Activated T-helper 2 cell treated with anti-CD3 and anti-CD28 coated beads, Interferon-gamma antibody, Interleukin-2, Interleukin-4, amounts not matched to agents 10 μg/mL and 5 μg/mL and 100 μg/mL, durations not matched to agents 14 hours and 24 hours and 36 hours (primary cell): ENCODE measurements at regions not wholly inside any gene's neighbourhood (a gene's known extent, or its start where the extent isn't known, plus 50 kb on each side); places are given as distances from the start of the nearest gene placed in this dataset.

Experiments
- DNase-seq: peaks from one replicate; pipeline ENCODE4 v3.0.0; 2021; ENCODE audit warnings: low spot score
- H3K27ac Mint-ChIP-seq: one replicate; pipeline ENCODE4 v1.8.0; 2021; ENCODE audit warnings: mixed read lengths
- H3K27me3 Mint-ChIP-seq: one replicate; pipeline ENCODE4 v1.8.0; 2021; ENCODE audit warnings: low read depth, mixed read lengths
- H3K36me3 Mint-ChIP-seq: one replicate; pipeline ENCODE4 v1.8.0; 2021; ENCODE audit warnings: low read depth, mixed read lengths
- H3K4me1 Mint-ChIP-seq: one replicate; pipeline ENCODE4 v1.8.0; 2021; ENCODE audit warnings: low read depth, mixed read lengths
- H3K4me3 Mint-ChIP-seq: one replicate; pipeline ENCODE4 v1.8.0; 2021; ENCODE audit warnings: low read depth, mild to moderate bottlenecking, moderate library complexity, mixed read lengths
- H3K9me3 Mint-ChIP-seq: one replicate; pipeline ENCODE4 v1.8.0; 2021; ENCODE audit warnings: mixed read lengths
- intact Hi-C: fragments of 100-400 bp; cut with micrococcal nuclease; formaldehyde crosslinking; loops from one replicate; pipeline ENCODE4 v1.15.1; 2023

DNA sequence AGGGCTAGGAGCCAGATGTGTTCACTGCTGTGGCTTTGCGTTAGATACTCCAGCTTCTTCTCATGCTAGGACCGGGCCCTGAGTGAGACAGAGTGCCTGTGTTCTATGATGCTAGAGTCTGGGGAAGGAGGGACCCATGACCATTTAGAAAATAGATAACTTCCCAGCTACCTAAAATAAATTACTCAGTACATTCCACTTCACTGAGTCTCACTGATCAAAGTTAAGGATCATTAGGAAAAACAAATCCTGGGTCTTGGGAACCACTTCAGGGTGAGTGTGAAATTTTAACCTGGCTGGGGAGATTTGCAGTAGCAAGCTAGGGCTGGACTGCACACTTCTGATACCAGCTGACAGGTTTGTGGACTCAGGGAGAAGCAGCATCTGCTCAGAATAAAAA is 138.1 kb downstream of the EMX2 start:
- peaks cover 7% of the 10 kb centered on the region for H3K4me1 Mint-ChIP-seq
- no peak overlapping the region for H3K27ac Mint-ChIP-seq
- no peak for DNase-seq
- intact Hi-C loops = no loop called here
- peaks cover 8% of the 10 kb centered on the region for H3K27me3 Mint-ChIP-seq
- H3K36me3 Mint-ChIP-seq = no peaks in the 10 kb centered on the region
- no peaks in the 10 kb centered on the region for H3K9me3 Mint-ChIP-seq
- H3K4me3 Mint-ChIP-seq = no peak overlapping the region

DNA sequence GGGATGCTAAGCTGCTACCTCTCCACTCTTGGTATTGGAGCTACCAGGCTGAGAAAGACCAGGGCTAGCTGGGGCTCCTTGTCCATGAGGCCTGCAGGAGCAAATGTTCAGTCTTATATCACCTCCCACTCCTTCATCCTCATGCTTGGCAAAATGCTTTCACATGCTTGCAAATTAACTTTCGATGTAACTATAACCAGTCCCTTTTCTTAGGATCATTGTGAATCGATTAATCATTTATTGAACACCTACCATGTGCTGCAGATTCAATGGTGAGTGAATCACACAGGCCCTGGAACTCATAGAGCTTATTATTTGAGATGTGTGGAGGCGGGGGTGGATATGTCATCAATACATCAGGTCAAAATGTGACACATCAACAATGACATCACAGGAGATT is 138.6 kb downstream of the EMX2 start:
- Mint-ChIP-seq H3K27ac (no peak overlapping the region), H3K4me1 (peaks cover 7% of the 10 kb centered on the region)

DNA sequence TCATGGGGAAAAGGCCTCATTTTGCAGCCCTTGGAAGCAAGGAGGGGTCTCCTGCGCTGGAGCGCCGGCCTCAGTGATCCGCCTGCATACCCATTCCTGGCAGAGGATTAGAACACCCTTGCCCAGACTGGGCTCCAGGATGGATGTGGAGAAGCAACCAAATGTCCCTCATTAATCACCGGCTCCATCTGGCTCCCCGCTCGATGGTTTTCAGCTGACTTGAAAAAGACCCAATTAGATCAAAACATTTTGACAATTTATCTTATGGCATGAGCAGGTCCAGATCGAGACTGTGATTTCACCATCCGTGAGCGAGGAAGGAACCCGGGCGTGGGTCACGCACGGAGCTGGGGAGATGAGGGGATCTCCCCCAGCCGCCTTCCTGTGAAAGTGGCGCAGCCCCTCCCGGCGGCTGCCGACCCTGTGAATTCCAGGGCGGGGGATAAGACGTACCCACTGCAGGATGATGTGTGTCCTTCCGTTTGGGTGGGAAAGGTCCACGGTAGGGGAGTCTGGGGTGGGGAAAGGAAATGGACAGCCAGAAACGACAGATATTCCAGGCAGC is 141.6 kb downstream of the EMX2 start:
- no peak for DNase-seq
- intact Hi-C loops = no loop called here
- H3K27ac Mint-ChIP-seq = no peak overlapping the region
- H3K4me3 Mint-ChIP-seq = no peak overlapping the region
- H3K36me3 Mint-ChIP-seq = no peaks in the 10 kb centered on the region
- peaks cover 2% of the 10 kb centered on the region for H3K4me1 Mint-ChIP-seq
- H3K27me3 Mint-ChIP-seq = peaks cover 3% of the 10 kb centered on the region
- no peaks in the 10 kb centered on the region for H3K9me3 Mint-ChIP-seq

More for the DNA sequence above, 138.6 kb downstream of the EMX2 start:
- Mint-ChIP-seq H3K36me3 (no peaks in the 10 kb centered on the region), H3K4me3 (no peak overlapping the region), H3K27me3 (peaks cover 8% of the 10 kb centered on the region), H3K9me3 (no peaks in the 10 kb centered on the region)
- no peak for DNase-seq
- intact Hi-C loops = no loop called here

DNA sequence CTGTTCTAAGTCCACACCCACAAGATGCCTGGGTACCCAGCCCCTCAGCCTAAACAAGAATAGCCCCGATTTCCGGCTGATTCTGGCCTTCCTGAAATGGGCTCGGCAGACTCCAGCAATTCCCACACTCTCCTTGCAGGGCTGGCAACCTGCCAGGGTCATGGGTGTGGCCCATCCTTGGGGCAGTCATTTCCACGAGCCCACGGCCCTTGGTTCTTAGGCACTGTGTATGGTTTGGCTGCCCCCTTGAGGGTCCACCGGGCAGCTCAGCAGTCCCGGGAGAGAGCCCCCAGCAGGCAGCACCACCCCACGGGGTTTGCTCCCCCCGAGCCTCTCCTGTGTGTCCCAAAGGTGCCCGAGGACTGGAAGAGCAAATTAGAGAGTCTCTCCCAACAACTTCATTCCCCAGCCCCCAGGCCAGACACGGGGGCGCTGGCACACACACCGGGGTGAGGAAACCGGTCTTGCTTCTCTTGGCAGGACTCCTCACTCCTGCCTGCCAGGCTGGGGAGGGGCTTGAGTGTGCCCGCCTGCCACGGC is 142.2 kb downstream of the EMX2 start:
- Mint-ChIP-seq H3K27ac (no peak overlapping the region), H3K9me3 (no peaks in the 10 kb centered on the region), H3K27me3 (peaks cover 3% of the 10 kb centered on the region), H3K36me3 (no peaks in the 10 kb centered on the region), H3K4me3 (no peak overlapping the region), H3K4me1 (peaks cover 2% of the 10 kb centered on the region)
- no peak for DNase-seq
- intact Hi-C loops = no loop called here

DNA sequence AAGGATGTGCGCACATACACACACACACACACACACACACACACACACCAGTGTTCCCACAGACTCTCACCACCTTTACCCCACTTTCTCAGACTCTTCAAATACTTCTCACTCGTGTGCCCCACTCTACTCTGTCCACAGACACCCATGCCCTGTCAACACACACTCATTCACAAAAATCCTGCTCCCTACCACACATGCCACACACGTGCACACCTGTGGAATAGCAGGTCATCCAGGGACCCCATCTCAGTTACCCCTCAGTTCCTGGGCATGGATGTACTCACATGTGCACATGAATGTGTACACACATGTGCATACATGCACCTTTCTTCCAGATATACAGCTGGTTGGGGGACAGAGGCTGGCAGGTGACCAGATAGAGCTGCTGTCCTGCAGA is 142.9 kb downstream of the EMX2 start:
- no peak for DNase-seq
- peaks cover 5% of the 10 kb centered on the region for H3K4me1 Mint-ChIP-seq
- H3K27me3 Mint-ChIP-seq = peaks cover 3% of the 10 kb centered on the region
- intact Hi-C loops = no loop called here
- H3K4me3 Mint-ChIP-seq = no peak overlapping the region
- no peaks in the 10 kb centered on the region for H3K9me3 Mint-ChIP-seq
- H3K27ac Mint-ChIP-seq = no peak overlapping the region
- no peaks in the 10 kb centered on the region for H3K36me3 Mint-ChIP-seq

DNA sequence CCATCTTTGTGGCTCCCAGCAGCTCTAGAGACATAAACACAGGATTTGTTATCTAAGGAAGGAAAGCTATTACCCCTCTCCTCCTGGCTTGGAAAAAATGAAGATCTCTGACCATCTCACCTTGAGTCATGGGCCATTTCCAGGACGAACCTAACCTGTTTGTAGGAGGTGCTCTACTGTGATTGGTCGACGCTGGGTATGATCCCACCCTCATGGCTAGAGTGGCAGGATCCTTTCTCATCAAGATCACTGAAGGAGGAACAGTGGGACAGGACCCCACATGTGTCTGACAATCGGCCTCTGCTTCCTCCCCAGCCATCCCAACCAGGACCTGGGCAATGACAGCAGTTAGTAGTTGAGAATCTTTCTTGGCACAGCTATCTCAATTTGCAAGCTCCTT is 144.1 kb downstream of the EMX2 start:
- H3K36me3 Mint-ChIP-seq = no peaks in the 10 kb centered on the region
- intact Hi-C loops = no loop called here
- H3K27me3 Mint-ChIP-seq = peaks cover 3% of the 10 kb centered on the region
- H3K4me3 Mint-ChIP-seq = no peak overlapping the region
- peaks cover 3% of the 10 kb centered on the region for H3K4me1 Mint-ChIP-seq
- no peaks in the 10 kb centered on the region for H3K9me3 Mint-ChIP-seq
- no peak for DNase-seq
- H3K27ac Mint-ChIP-seq = no peak overlapping the region

DNA sequence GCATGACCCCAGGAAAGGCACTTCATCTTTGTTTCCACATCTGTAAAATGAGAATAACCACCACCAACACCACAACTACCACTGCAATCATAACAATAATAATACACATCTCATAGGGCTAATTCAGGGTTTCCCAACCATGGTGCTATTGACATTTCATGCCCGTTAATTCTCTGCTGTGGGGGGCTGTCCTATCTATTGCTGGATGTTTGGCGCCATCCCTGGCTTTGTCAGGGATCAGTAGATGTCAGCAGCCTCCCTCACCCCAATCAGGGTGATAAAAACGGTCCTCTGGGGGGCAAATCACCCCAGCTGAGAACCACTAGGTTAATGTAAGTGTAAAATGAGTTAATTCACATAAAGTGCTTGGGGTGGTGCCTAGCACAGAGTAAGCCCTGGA is 145.8 kb downstream of the EMX2 start:
- intact Hi-C loops = no loop called here
- DNase-seq = no peak
- H3K27me3 Mint-ChIP-seq = peaks cover 11% of the 10 kb centered on the region
- H3K4me1 Mint-ChIP-seq = peaks cover 3% of the 10 kb centered on the region
- H3K9me3 Mint-ChIP-seq = no peaks in the 10 kb centered on the region
- H3K4me3 Mint-ChIP-seq = no peak overlapping the region
- H3K36me3 Mint-ChIP-seq = no peaks in the 10 kb centered on the region
- no peak overlapping the region for H3K27ac Mint-ChIP-seq

DNA sequence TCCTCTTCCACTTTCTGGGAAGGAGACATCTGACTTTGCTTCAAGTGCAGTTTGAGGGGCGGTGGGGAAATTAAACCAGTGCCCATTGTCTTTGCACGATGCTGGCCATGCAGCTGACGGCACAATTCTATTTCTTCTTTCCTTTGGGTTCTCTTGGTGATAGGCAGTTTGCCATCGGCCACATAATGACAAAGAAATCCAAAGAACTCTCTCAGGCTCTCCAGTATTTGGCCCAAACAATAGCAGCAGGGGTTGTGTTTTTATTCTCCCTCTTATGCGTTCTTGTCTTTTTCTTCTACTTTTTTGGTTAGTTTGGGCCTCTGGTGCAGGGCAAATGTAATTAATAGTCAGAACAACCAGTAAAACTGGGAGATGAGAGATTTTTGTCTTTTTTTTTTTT is 147.0 kb downstream of the EMX2 start:
- intact Hi-C loops = no loop called here
- peaks cover 3% of the 10 kb centered on the region for H3K4me1 Mint-ChIP-seq
- H3K4me3 Mint-ChIP-seq = no peak overlapping the region
- DNase-seq = no peak
- H3K27ac Mint-ChIP-seq = no peak overlapping the region
- H3K9me3 Mint-ChIP-seq = no peaks in the 10 kb centered on the region
- H3K27me3 Mint-ChIP-seq = peaks cover 11% of the 10 kb centered on the region
- H3K36me3 Mint-ChIP-seq = no peaks in the 10 kb centered on the region

DNA sequence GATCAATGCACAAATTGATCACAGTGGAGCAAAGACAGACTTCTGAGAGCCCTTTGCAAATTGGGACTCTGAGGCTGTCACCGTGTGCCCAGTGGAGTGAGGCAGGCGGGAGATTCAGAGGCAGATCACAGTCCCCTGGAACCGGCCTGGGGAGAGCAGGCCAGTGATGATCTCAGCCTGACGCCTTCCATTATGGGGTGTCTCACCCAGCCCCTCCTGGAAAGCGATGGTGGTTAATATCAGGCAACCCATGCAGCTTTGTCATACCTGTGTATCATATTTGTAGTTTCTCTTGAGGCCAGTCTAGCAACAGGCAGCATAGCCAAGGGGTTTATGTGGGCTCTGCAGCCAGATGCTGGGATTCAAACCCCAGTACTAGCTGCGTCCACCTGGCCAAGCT is 147.8 kb downstream of the EMX2 start:
- Mint-ChIP-seq H3K27ac (no peak overlapping the region), H3K9me3 (no peaks in the 10 kb centered on the region), H3K4me1 (peaks cover 3% of the 10 kb centered on the region), H3K4me3 (no peak overlapping the region), H3K36me3 (no peaks in the 10 kb centered on the region), H3K27me3 (peaks cover 11% of the 10 kb centered on the region)
- intact Hi-C loops = no loop called here
- DNase-seq = no peak

DNA sequence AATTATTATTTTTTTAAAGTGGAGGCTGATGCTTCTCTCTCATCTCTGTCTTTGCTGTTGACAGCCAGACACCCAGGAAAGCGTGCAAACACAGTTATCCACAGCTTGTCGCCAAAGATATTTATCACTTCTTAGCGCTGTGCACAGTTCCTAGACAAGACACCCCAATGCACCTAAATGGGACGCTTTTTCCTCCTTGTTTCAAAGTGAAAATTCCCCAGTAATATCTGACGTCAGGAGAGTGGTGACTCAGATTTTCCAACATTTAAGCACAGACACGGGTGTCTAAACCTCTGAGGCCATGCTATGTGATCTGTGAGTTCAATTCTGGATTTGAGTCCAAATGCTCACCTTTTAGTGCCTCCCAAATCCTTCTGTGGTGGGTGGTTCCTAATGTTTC is 151.6 kb downstream of the EMX2 start:
- no peak for DNase-seq
- Mint-ChIP-seq H3K9me3 (no peaks in the 10 kb centered on the region), H3K4me1 (peaks cover 3% of the 10 kb centered on the region), H3K27ac (no peak overlapping the region), H3K36me3 (no peaks in the 10 kb centered on the region), H3K27me3 (peaks cover 8% of the 10 kb centered on the region), H3K4me3 (no peak overlapping the region)
- intact Hi-C loops = loop anchor here (2.0 kb wide), 1 partner anchor 37 kb away; no protein-coding TSS in a partner anchor

DNA sequence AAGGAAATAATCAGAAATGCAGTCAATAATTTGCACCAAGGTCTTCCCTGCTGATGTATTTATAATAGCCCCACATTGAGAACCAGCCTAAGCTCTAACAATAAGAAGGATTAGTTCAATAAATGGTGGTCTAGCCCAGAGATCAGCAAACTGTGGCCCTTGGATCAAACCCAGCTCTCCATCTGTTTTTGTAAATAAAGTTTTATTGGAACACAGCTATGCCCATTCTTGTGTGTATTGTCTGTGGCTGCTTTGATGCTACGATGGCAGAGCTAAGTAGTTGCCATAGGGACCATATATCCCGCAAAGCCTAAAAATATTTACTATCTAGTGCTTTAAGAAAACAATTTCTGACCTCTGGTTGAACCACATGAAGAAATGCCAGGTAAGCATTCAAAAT is 154.9 kb downstream of the EMX2 start:
- intact Hi-C loops = no loop called here
- no peaks in the 10 kb centered on the region for H3K36me3 Mint-ChIP-seq
- no peaks in the 10 kb centered on the region for H3K4me1 Mint-ChIP-seq
- H3K27ac Mint-ChIP-seq = no peak overlapping the region
- DNase-seq = no peak
- peaks cover 6% of the 10 kb centered on the region for H3K27me3 Mint-ChIP-seq
- H3K4me3 Mint-ChIP-seq = no peak overlapping the region
- no peaks in the 10 kb centered on the region for H3K9me3 Mint-ChIP-seq

DNA sequence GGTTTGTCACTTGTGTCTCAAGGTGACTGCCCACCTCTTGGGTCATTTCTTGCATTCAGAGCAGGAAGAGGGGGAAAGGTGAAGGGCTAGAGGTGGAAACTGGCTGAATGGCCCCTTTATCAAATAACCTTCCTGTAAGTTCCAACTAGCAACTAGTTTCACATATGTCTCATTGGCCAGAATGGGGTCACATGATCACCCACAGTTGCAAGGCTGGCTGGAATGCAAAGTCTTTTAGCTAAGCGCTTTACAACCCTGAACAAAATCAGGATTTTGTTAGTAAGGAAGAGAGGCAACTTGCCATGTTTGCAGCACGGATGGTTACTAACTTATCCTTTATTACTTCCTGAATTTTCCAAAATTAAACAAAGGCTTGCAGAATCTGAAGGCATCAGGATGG is 156.3 kb downstream of the EMX2 start:
- H3K9me3 Mint-ChIP-seq = no peaks in the 10 kb centered on the region
- H3K27me3 Mint-ChIP-seq = no peaks in the 10 kb centered on the region
- no peak overlapping the region for H3K27ac Mint-ChIP-seq
- DNase-seq = no peak
- intact Hi-C loops = no loop called here
- H3K4me1 Mint-ChIP-seq = no peaks in the 10 kb centered on the region
- no peaks in the 10 kb centered on the region for H3K36me3 Mint-ChIP-seq
- no peak overlapping the region for H3K4me3 Mint-ChIP-seq

DNA sequence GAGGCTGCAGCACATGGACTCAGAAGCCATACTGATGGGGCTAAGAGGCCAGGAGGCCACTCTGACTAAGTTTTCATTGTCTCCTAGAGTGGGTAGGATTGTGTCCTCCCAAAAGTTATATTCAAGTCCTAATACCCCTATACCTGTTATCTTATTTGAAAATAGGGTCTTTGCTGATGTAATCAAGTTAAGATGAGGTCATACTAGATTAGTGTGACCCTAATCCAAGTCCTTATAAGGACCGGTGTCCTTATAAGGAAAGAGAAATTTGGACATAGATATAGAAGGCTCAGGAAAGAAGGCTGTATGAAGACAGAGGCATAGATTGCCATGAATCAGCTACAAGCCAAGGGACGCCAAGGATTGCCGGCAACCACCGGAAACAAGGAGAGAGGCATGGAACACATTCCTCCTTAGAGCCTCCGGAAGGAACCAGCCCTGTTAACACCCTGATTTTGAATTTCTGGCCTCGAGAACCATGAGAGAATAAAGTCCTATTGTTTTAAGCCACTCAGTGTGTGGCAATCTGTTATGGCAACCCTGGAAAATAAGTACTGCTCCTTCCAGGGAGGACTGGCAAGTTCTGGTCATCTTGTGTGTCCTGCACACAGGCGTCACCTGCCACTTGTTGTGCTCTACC is 157.0 kb downstream of the EMX2 start:
- Mint-ChIP-seq H3K4me1 (no peaks in the 10 kb centered on the region), H3K27me3 (no peaks in the 10 kb centered on the region), H3K4me3 (no peak overlapping the region), H3K27ac (no peak overlapping the region), H3K36me3 (no peaks in the 10 kb centered on the region), H3K9me3 (no peaks in the 10 kb centered on the region)
- intact Hi-C loops = no loop called here
- no peak for DNase-seq
